Stimulated activated CD8-positive, alpha-beta memory T cell treated with anti-CD3 and anti-CD28 coated beads, Interleukin-7, amount 100 ng/mL, for 48 hours (primary cell): ENCODE measurements at regions not wholly inside any gene's neighbourhood (a gene's known extent, or its start where the extent isn't known, plus 50 kb on each side); places are given as distances from the start of the nearest gene placed in this dataset.
"Not testable (repeated sequence)": the region's sequence is repeated elsewhere in the genome, so short reads cannot be mapped to it uniquely, and the experiment has no call there.

Experiments
- DNase-seq, 2 donors: peaks; one replicate each; pipeline ENCODE4 v3.0.0-alpha.2; 2020; ENCODE audit warnings: low read depth in 1 of 2; ENCODE audit errors: extremely low read depth in 1 of 2

- no peak for DNase-seq
Observed at GRCh38 chr7:131940621-131941165, 384.3 kb upstream of the PODXL start.

DNA sequence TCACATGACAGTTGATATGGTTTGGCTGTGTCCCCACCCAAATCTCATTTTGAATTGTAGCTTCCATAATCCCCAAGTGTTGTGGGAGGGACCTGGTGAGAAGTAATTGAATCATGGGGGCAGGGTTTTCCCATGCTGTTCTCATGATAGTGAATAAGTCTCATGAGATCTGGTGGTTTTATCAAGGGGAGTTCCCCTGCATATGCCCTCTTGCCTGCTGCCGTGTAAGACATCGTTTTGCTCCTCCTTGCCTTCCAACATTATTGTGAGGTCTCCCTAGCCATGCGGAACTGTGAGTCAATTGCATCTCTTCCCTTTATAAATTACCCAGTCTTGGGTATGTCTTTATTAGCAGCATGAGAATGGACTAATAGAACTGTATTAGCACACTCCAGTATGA is 382.4 kb upstream of the PODXL start:
- not testable (repeated sequence) for DNase-seq

DNA sequence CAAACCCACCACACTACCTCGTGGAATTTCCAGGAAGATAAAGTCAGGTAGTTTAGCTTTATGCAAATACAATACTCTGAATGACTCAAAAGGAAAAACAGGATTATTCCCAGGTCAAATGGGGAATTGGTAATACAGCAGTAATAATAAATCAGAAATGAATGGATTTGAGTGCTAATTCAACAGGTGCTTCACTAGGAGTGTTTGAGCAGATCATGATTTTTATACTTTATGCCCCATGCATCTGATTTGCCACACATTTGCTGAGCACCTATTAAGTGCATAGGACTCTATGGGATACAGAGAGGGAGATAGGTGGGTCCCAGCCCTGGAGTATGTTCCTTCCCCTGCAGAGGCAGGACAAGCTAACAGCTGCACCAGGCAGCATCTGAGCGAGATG is 381.4 kb upstream of the PODXL start:
- no peak for DNase-seq

DNA sequence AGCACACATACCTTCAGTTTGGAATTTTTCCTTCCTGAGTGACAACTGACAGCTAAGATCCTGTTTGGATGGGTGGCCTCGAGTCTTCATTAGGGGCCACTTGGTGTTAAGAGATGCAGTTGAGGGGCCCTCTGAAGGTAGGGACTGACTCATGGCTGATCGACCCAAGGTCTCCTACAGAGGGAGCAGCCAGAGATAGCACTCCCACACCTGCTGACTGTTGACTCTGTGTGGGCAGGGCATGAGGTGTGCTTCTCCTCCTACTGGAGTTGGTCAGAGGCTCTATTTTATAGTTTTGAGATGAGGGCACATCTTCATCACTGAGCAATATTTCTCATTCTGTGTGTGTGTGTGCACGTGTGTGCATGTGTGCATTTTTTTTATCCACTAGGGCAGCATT is 378.8 kb upstream of the PODXL start:
- DNase-seq: no peak

- DNase-seq: no peak
Observed at GRCh38 chr7:131934452-131934851, 378.0 kb upstream of the PODXL start.

DNA sequence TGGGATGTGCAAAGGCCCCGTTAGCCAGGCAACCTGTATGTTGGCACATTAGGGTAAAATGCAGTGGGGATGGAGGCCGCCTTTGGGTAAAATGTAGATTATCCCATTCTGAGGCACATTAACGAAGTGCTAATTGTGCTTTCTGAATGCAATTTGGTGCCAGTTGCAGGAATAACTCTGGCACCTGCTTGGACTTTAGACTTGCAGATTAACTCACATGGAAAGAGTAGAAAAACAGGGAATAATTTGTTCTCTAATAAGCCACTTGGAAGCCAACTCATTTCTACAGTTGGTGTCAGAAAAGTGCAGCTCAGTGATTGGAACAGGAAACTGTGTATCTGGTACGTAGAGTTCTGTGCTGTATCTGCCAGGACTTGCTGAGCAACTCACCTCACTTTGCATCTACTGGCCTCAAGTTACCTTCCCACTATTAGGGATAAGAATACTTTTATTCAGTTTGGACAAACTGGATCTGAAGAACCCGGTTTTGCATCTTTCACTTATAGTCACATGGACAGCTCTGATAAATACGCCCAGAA is 377.4 kb upstream of the PODXL start:
- no peak for DNase-seq

DNA sequence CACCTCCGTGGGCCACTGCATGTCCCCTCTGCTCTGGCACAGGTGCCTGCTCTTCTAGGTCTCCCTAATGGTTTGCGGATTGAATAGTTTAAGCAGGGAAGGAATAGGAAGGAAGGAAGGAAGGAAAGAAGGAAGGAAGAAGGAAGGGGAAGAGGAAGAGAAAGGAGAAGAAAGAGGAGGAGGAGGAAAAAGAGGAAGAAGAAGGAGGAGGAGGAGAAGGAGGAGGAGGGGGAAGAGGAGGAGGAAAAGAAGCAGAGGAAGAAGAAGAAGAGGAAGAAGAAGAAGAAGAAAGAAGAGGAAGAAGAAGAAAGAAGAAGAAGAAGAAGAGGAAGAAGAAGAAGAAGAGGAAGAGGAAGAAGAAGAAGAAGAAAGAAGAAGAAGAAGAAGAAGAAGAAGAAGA is 376.8 kb upstream of the PODXL start:
- DNase-seq: not testable (repeated sequence)

DNA sequence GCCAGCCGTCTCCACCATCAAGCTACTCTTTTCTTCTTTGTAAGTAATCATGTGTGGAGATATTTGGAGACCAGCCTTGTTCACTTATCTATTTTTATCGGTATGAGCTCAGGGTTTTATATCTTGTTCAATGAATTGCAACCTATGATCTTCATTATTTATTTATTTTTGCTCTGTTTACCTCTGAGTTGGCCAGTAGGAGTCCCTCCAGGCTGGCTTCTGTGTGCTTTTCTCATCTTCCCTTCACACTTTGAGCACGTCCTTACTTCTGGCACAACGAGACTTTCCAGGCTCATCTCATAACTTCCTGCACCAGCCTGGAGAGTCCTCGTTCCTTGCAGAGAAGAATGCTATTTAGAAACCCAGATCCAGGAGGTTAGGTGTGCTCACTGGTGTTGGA is 375.8 kb upstream of the PODXL start:
- DNase-seq: no peak

GRCh38 chr7:131931370-131931769 is 374.9 kb upstream of the PODXL start:
- DNase-seq: no peak

- no peak for DNase-seq
Observed at GRCh38 chr7:131929632-131930031, 373.2 kb upstream of the PODXL start.

- no peak for DNase-seq
Observed at GRCh38 chr7:131927770-131928423, 371.5 kb upstream of the PODXL start.

GRCh38 chr7:131925636-131926035 is 369.2 kb upstream of the PODXL start:
- no peak for DNase-seq

DNA sequence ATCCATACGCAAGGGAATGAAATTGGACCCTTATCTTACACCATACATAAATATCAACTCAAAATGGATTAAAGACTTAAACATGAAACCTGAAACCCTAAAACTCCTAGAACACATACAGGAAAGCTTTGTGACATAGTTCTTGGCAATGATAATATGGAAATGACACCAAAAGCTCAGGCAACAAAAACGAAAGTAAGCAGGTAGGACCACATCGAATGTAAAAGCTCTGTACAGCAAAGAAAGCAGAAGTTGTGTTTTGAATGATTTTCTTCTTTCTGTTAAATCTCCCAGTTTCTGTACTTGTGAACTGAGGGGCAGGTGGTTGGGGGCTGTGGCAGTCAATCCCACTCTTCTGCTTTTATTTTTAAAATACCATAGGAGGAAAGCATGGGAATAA is 368.4 kb upstream of the PODXL start:
- no peak for DNase-seq

DNA sequence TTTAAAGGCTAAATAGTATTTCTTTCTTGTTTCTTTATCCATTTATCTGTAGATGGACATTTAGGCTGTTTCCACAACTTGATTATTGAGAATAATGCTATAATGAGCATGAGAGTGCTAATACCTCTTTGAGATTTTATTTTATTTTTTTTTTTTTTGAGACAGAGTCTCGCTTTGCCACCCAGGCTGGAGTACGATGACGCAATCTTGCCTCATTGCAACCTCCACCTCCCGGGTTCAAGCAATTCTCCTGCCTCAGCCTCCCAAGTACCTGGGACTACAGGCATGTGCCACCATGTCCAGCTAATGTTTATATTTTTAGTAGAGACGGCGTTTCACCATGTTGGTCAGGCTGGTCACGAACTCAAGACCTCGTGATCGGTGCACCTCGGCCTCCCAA is 366.5 kb upstream of the PODXL start:
- not testable (repeated sequence) for DNase-seq

GRCh38 chr7:131921016-131921415 is 364.6 kb upstream of the PODXL start:
- no peak for DNase-seq

DNA sequence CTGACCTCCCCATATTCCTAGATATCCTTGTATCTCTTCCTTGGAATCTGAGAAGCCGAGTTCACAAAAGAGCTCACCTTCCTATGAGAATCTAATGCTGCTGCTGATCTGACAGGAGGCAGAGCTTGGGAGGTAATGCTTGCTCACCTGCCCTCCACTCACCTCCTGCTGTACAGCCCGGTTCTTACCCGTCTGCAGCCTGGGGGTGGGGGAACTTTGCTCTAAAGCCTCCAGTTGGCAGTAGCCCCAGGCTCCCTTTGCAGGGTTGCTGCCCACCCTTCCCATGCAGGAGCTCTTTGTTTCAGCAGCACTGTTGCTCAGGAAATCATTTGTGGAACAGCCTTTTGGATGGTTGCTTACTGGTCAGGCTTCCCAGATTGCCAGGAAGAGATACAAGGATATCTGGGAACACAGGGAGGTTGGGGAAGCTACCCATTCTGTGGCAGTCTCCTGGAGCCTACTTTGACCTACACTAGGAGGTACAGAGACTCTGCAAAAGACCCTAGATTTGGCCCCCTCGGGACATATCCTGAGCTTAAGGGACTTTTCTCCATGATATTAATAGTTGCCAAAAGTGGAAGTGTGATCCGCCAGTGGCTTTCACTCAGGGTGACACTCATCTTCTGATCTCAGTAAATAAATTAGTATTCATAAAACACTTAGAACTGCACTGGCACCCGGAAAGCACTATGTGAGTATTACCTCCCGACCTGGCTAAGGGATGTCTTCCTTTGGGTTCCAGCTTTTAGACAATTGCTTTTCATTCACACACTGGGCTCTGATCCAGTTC is 363.7 kb upstream of the PODXL start:
- DNase-seq: no peak

- no peak for DNase-seq
Observed at GRCh38 chr7:131911112-131911511, 354.7 kb upstream of the PODXL start.

DNA sequence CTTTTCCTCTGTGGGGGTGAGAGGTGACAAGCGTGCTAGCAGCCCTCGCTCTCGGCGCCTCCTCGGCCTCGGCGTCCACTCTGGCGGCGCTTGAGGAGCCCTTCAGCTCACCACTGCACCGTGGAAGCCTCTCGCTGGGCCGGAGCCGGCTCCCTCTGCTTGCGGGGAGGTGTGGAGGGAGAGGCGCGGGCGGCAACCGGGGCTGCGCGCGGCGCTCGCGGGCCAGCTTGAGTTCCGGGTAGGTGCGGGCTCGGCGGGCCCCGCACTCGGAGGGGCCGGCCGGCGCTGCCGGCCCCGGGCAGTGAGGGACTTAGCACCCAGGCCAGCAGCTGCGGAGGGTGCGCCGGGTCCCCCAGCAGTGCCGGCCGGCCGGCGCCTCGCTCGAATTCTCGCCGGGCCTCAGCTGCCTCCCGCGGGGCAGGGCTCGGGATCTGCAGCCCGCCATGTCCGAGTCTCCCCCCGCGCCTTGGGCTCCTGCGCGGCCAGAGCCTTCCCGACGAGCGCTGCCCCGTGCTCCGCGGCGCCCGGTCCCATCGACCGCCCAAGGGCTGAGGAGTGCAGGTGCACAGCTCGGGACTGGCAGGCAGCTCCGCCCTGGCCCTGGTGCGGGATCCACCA is 352.8 kb upstream of the PODXL start:
- DNase-seq: no peak

- no peak for DNase-seq
Observed at GRCh38 chr7:131908714-131909113, 352.3 kb upstream of the PODXL start.

DNA sequence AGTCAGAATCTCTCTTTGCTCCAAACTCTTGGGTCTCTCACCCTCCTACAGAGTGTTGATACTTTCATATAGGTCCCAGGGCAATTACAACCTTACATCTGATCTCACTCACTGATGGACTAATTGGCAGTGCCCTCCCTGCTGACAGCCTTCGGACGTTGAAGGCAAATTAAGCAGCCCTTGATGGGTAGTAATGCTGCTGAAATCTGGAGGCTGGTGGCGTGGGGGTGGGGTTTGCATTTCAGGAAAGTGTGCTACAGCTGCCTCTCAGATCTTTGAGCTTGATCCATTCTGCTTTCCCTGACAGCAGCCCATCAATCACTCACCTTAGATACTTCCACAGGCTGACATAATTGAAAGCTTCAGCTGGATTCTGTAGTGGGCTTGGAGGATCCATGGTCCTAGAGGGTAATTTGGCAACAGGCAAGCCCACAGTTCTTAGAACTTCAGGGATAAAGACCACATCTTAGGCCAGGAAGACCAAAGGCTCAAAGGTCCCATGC is 349.1 kb upstream of the PODXL start:
- no peak for DNase-seq

- DNase-seq: no peak
Observed at GRCh38 chr7:131904760-131905327, 348.4 kb upstream of the PODXL start.
